ENCODE measurements at regions not wholly inside any gene's neighbourhood (a gene's known extent, or its start where the extent isn't known, plus 50 kb on each side); places are given as distances from the start of the nearest gene placed in this dataset.

DNA sequence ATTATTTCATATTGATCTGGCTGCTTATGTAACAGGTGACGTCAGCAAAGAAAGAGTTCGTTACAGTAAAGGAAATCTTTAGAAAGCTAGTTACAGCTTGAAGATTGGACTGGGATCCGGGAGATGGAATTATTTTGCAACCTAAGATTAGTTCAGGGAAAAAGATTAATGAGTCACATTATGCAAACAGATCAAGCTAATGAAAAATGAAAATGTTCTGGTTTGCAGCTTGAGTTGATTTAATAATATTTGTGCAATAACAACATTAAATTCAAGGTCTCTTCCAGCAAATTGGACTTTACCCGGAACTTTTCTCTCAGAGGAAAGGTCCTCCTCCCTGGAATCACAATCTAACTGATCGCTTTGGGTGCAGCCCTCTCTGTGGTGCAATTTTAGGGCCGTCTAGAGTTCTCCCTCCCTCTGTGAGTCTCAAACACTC lies 119.5 kb downstream of the OTUD1 start:
- TF ChIP-seq FOXA1 (IDR thresholded peaks at IDR 0.05): no peak
- TF ChIP-seq L3MBTL2 (conservative IDR thresholded peaks at IDR 0.05): no peak
- no peak for TF ChIP-seq TARDBP (IDR thresholded peaks at IDR 0.05)
- no peak for TF ChIP-seq ZNF384 (IDR thresholded peaks at IDR 0.05)
- no peak for TF ChIP-seq NFRKB (IDR thresholded peaks at IDR 0.05)
- no peak for TF ChIP-seq CTBP1 (IDR thresholded peaks at IDR 0.05; ENCODE audit: borderline replicate concordance)
- TF ChIP-seq SUZ12 (IDR thresholded peaks at IDR 0.05): no peak
- no peak for TF ChIP-seq FOXK2 (IDR thresholded peaks at IDR 0.05)
- no peak for TF ChIP-seq LEF1 (IDR thresholded peaks at IDR 0.05; ENCODE audit: borderline replicate concordance)
- TF ChIP-seq FOXM1 (IDR thresholded peaks at IDR 0.05; ENCODE audit: borderline replicate concordance): no peak
- no peak for TF ChIP-seq HDGF (IDR thresholded peaks at IDR 0.05; ENCODE audit: borderline replicate concordance)
- no peak for TF ChIP-seq SP1 (IDR thresholded peaks at IDR 0.05)
- TF ChIP-seq PKNOX1 (IDR thresholded peaks at IDR 0.05): no peak
- no peak for TF ChIP-seq ELF4 (IDR thresholded peaks at IDR 0.05)
- TF ChIP-seq BHLHE40 (IDR thresholded peaks at IDR 0.05; ENCODE audit: borderline replicate concordance): no peak
- no peak for DNase-seq (ENCODE audit: extremely low spot score)
- POLR2A ChIA-PET: no interaction called here
- CTCF ChIA-PET: no interaction called here

DNA sequence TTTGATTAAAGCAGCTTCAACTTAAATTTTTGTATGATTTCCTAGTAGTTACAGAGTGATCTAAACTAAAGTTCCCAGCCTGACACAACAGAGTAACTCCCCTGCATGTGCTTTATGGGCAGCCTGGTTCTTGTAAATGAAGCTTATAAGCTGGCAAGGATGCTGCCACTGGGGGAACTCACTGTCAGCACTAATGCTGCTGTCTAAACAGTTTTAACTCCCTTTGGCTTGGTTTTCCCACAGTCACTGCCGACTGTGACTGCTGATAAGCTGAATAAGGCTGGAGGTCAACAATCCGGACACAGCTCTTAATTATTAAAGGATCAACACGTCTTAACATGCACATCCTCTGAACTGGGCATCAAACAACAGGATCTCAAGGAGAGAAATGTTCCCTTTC lies 130.1 kb downstream of the OTUD1 start:
- ChIA-PET CTCF (no interaction called here), POLR2A (no interaction called here)
- TF ChIP-seq BHLHE40 (IDR thresholded peaks at IDR 0.05; ENCODE audit: borderline replicate concordance): no peak
- TF ChIP-seq L3MBTL2 (conservative IDR thresholded peaks at IDR 0.05): no peak
- TF ChIP-seq LEF1 (IDR thresholded peaks at IDR 0.05; ENCODE audit: borderline replicate concordance): no peak
- no peak for TF ChIP-seq ELF4 (IDR thresholded peaks at IDR 0.05)
- no peak for TF ChIP-seq ARNT (IDR thresholded peaks at IDR 0.05)
- no peak for TF ChIP-seq SUZ12 (IDR thresholded peaks at IDR 0.05)
- TF ChIP-seq SP1 (IDR thresholded peaks at IDR 0.05): no peak
- no peak for TF ChIP-seq NFRKB (IDR thresholded peaks at IDR 0.05)
- no peak for TF ChIP-seq PKNOX1 (IDR thresholded peaks at IDR 0.05)
- no peak for TF ChIP-seq ZNF384 (IDR thresholded peaks at IDR 0.05)
- no peak for TF ChIP-seq TARDBP (IDR thresholded peaks at IDR 0.05)
- DNase-seq (ENCODE audit: extremely low spot score): no peak

DNA sequence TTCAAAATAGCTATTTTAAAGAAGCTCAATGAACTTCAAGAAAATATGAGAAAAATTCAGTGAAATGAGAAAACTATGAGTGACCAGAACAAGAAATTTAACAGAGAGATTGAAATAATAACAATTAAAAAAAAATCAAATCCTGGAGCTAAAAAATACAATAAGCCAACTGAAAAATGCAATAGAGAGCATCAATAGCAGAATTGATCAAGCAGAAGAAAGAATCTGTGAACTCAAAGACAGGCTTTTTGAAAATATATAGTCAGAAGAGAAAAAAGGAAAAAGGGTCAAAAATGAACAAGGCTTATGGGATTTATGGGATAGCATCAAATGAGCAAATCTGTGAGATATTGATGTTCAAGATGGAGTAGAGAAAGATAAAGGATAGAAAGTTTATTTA lies 133.0 kb downstream of the OTUD1 start:
- CTCF ChIA-PET: no interaction called here
- DNase-seq (ENCODE audit: extremely low spot score): no peak
- TF ChIP-seq FOXA1 (IDR thresholded peaks at IDR 0.05) (no peak), NFRKB (IDR thresholded peaks at IDR 0.05) (no peak), CTBP1 (IDR thresholded peaks at IDR 0.05; ENCODE audit: borderline replicate concordance) (no peak)
- POLR2A ChIA-PET: no interaction called here

DNA sequence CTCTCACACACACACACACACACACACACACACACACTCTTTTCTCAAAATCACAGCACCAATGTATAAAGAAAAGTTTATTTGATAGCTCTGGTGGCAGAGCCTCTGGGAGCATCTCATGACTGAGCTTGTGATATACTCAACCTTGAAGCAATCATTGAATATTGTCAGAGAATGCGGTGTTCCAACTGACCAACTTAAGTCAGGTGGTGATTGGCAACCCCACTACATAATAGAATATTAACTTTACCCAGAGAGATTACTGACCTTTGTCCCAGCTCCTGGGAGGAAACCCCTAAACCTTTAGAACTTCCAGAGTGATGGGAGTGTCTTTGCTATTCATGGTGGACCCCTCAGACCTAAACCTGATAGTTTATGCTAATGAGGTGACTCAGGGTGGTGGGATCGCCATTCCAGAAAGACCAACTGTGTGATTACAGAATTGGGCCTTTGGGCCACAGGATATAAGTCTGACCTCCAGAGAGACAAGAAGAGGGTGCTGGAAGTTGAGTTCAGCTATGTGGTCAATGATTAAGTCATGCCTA lies 143.1 kb downstream of the OTUD1 start:
- TF ChIP-seq BHLHE40 (IDR thresholded peaks at IDR 0.05; ENCODE audit: borderline replicate concordance) (no peak), HDGF (IDR thresholded peaks at IDR 0.05; ENCODE audit: borderline replicate concordance) (no peak), ELF4 (IDR thresholded peaks at IDR 0.05) (no peak), L3MBTL2 (conservative IDR thresholded peaks at IDR 0.05) (no peak), NFRKB (IDR thresholded peaks at IDR 0.05) (no peak), PKNOX1 (IDR thresholded peaks at IDR 0.05) (no peak), ZNF384 (IDR thresholded peaks at IDR 0.05) (no peak), FOXA1 (IDR thresholded peaks at IDR 0.05) (no peak), CTBP1 (IDR thresholded peaks at IDR 0.05; ENCODE audit: borderline replicate concordance) (no peak), FOXM1 (IDR thresholded peaks at IDR 0.05; ENCODE audit: borderline replicate concordance) (no peak), FOXK2 (IDR thresholded peaks at IDR 0.05) (no peak), TARDBP (IDR thresholded peaks at IDR 0.05) (no peak), SUZ12 (IDR thresholded peaks at IDR 0.05) (no peak), ARNT (IDR thresholded peaks at IDR 0.05) (no peak), LEF1 (IDR thresholded peaks at IDR 0.05; ENCODE audit: borderline replicate concordance) (no peak), SP1 (IDR thresholded peaks at IDR 0.05) (no peak)
- CTCF ChIA-PET: no interaction called here
- DNase-seq (ENCODE audit: extremely low spot score): no peak
- POLR2A ChIA-PET: no interaction called here

GRCh38 chr10:23584396-23584795 lies 145.5 kb downstream of the OTUD1 start:
- CTCF ChIA-PET: no interaction called here

More at GRCh38 chr10:23584396-23584795, 145.5 kb downstream of the OTUD1 start:
- DNase-seq (ENCODE audit: extremely low spot score): no peak
- TF ChIP-seq TARDBP (IDR thresholded peaks at IDR 0.05): no peak
- TF ChIP-seq FOXM1 (IDR thresholded peaks at IDR 0.05; ENCODE audit: borderline replicate concordance): no peak
- TF ChIP-seq ARNT (IDR thresholded peaks at IDR 0.05): no peak
- TF ChIP-seq L3MBTL2 (conservative IDR thresholded peaks at IDR 0.05): no peak
- TF ChIP-seq ZNF384 (IDR thresholded peaks at IDR 0.05): no peak
- no peak for TF ChIP-seq LEF1 (IDR thresholded peaks at IDR 0.05; ENCODE audit: borderline replicate concordance)
- no peak for TF ChIP-seq NFRKB (IDR thresholded peaks at IDR 0.05)
- TF ChIP-seq ELF4 (IDR thresholded peaks at IDR 0.05): no peak
- TF ChIP-seq CTBP1 (IDR thresholded peaks at IDR 0.05; ENCODE audit: borderline replicate concordance): no peak
- no peak for TF ChIP-seq SP1 (IDR thresholded peaks at IDR 0.05)
- no peak for TF ChIP-seq BHLHE40 (IDR thresholded peaks at IDR 0.05; ENCODE audit: borderline replicate concordance)
- no peak for TF ChIP-seq HDGF (IDR thresholded peaks at IDR 0.05; ENCODE audit: borderline replicate concordance)
- TF ChIP-seq PKNOX1 (IDR thresholded peaks at IDR 0.05): no peak
- POLR2A ChIA-PET: no interaction called here

Measured in HEK293T (cell line).